Limb (tissue), 2 donors: ENCODE measurements at regions not wholly inside any gene's neighbourhood (a gene's known extent, or its start where the extent isn't known, plus 50 kb on each side); places are given as distances from the start of the nearest gene placed in this dataset.

ENCODE experiments used
- DNase-seq, 2 donors: peaks; one replicate each; pipeline ENCODE4 v3.0.0-alpha.2; 2016; ENCODE audit errors: extremely low spot score in 2 of 2

DNA sequence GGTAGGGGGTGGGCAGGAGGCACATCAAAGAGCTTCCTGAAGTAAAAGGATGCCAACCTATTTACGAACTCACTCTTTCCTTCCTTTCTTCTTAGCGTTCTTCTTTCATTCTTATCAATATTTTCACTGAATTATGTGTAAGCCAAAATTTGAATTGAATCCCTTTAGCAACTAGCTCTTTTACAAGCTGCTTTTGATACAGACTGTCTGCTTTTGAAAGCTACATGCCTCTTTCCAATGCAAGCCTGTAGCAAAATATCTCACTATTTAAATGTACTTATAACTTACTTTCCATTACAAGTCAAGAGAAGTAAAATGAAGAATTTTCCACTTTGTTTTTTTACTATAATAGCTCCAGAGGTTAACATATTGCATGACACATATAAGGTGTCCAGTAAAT is 186.6 kb downstream of the NXPE2 start:
- no peak for DNase-seq

DNA sequence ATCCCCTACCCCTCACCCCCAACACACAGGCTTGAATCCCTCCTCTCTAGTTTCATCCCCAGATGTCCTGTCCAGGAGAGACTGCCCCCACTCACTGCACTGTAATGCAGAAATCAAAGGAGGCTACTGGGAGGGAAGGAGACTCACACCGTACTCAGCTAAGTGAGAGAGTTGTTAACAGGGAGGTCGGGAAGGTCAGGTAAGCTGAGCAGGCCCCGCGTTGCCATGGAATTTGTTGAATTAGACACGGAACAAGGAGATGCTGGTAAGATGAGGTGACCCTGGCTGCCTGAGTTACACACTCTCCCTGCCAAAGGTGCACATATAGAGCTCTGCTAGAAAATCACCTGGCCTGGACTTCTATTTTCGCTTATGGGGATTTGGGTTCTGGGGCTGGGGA is 197.9 kb downstream of the NXPE2 start:
- DNase-seq = no peak

DNA sequence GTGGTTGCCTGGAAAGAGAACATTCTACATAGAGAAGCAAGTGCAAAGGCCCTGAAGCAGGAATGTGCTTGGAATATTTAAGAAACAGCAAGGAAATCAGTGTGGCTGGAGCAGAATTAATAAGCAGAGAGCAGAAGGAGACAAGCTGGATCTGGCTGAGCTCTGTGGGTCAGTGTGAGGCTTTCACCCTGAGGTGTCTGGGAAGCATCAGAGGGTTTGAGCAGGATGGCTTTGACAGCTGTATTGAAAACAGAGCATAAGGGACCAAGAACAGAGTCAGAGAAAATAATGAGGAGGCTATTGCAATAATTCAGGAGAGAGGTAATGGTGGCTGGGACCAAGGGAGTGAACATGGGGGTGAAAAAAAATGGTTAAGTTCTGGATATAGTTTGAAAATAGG is 199.6 kb downstream of the NXPE2 start:
- no peak for DNase-seq

- no peak for DNase-seq
Measured at GRCh38 chr11:114880442-114880841, 202.1 kb downstream of the NXPE2 start.

DNA sequence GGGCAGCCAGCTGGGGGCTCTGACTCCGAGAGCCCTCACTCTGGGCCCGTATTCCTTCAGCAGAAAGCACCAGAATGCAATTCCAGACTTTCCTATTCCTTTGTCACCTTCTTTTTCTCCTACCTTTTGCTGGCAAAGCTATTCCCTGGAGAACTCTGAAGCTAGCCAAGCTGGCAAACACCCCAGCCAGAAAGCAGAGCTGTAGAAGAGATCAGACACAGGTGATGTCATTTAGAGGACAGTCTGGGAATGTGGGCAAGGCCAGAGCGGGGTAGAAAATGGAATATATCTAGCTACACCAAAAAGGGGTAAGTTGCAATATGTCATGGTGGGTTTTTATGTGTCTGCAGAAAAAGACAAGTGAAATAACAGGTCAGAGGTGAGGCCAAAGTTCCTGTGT is 205.1 kb downstream of the NXPE2 start:
- no peak for DNase-seq

- DNase-seq = no peak
Measured at GRCh38 chr11:114886644-114887265, 208.4 kb downstream of the NXPE2 start.

- DNase-seq = no peak
Measured at GRCh38 chr11:114889594-114890011, 211.3 kb downstream of the NXPE2 start.

- no peak for DNase-seq
Measured at GRCh38 chr11:114890038-114890437, 211.7 kb downstream of the NXPE2 start.

DNA sequence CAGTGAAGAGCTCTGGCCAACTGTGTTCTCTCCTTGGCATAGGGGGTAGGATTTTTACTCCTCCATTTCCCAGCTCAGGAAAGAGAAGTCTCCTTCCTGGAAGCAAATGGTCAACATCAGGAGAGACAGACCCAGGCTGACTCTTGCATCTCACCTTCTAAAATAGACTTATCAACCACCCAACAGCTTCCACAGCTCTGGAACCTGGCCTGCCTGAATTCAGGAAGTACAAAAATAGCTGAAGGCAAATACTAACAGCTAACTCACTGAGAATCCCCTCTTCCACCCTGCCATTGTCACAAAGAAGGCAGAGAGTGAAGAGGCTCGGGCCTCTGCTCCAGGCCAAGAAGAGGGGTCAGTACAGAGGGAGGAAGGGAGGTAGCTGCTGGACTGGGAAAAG is 213.6 kb downstream of the NXPE2 start:
- no peak for DNase-seq

DNA sequence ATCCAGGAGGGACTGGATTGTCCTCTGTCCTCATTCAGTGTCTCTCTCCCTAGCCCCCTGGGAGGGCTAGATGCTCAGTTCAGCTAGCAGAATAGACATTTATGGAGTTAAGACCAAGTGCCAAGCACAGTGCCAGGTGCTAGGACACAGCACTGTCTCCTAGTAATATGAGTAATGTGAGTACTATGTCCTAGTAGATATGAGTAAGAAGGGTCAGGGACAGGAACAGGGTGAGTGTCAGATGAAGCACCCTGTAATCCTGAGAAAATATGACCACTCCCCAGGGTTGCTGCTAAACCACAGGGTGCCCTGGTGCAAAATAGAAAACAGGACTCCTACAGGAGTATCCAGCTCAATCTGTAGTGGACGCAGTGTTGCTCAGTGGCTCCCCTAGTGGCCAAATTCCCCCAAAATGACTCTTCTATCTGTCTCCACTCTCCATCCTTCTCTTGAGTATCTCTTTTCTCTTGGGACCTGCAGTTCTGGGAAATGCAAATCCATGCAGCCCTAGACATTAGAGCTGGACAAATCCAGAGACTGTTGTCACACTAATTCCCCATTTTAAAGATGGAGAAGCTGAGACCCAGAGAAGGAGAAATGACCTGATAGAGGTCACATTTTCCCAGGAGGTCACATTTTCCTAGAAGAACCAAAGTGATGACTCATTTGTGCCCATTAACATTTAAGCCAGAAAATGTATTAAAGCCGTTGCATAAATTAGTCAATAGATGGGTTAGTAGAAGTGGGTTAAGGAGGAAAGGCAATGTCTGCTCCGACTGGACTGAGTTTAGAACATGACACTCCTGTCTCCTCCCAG is 214.3 kb downstream of the NXPE2 start:
- no peak for DNase-seq

- no peak for DNase-seq
Measured at GRCh38 chr11:114893329-114893728, 215.0 kb downstream of the NXPE2 start.

DNA sequence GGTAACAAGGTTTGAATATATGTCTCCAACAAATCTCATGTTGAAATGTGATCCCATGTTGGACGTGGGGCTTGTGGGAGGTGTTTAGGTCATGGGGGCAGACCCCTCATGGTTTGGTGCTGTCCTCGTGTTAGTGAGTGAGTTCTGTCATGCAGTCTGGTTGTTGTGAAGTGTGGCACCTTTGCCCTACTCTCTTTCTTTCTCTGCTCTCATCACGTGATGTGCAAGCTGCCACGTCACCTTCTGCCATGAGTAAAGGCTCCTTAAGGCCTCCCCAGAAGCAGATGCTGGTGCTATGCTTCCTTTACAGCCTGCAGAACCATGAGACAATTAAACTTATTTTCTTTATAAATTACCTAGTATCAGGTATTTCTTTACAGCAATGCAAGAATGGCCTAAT is 218.3 kb downstream of the NXPE2 start:
- DNase-seq = no peak

- no peak for DNase-seq
Measured at GRCh38 chr11:114909866-114910265, 231.5 kb downstream of the NXPE2 start.

DNA sequence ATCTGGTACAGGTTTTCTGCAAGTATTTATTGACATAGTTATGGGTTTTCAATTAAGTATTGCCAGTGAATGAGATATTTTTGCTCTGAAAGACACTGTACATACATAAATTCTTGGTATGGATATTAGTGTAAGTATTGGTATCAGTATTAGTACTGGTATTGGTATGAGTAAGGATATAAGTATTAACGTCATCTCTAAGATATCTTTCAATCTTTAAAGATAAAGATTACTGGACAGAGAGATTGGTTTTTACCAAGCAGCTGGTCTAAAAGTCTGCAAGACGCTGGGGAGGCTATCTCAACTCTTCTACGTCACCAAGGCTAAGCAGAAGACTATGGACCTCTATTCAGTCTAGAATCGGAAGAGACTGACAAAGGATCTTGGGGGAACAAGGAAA is 234.5 kb downstream of the NXPE2 start:
- DNase-seq = no peak

- DNase-seq = no peak
Measured at GRCh38 chr11:114914231-114915005, 236.1 kb downstream of the NXPE2 start.

GRCh38 chr11:114915871-114916805 is 237.8 kb downstream of the NXPE2 start:
- DNase-seq = no peak

- peak in 1 of 2 donors; percentile 3 for DNase-seq
Measured at GRCh38 chr11:114918286-114918685, 240.0 kb downstream of the NXPE2 start.

GRCh38 chr11:114921697-114922096 is 243.4 kb downstream of the NXPE2 start:
- no peak for DNase-seq

GRCh38 chr11:114924042-114924441 is 245.7 kb downstream of the NXPE2 start:
- DNase-seq = no peak

GRCh38 chr11:114925591-114925990 is 247.3 kb downstream of the NXPE2 start:
- no peak for DNase-seq

DNA sequence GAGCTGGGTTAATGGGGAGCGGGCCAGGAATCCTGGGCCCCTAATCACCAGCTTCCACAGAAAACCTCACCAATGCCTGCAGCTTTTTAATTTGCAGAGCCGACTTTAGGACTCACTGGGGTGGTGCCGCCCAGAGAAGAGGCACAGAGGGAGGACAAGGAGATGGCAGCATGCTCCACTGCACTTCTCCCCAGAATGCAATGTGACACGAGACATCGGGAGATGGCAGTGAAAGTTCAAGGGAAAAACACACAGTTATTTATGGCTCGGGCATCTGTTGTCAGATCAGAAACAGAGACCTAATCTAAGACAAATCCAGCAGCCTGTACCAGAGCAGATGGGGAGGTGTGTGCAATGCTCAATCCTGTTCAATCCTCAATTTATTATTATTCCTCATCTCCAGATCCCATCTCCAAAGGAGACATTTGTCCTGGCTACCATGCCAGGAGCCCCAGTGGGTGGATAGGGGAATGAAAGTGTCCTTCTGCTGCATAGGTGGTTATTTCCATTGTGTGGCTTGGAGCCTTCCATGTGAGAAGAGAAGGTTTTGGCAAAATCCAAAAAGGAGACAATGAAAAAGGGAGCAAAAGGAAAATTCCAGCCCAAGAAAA is 250.0 kb downstream of the NXPE2 start:
- no peak for DNase-seq
